Right lobe of liver (tissue), 4 donors: ENCODE measurements at regions not wholly inside any gene's neighbourhood (a gene's known extent, or its start where the extent isn't known, plus 50 kb on each side); places are given as distances from the start of the nearest gene placed in this dataset.

Source experiments
- POLR2A ChIP-seq: fragments of 450-650 bp; IDR thresholded peaks from one replicate; pipeline ENCODE4 v1.6.1; 2017; ENCODE audit warnings: antibody characterized with exemption, mild to moderate bottlenecking
- TF ChIP-seq, protein P1 (sequence below), 4 donors: fragments of 200-600 bp in 3 of 4; fragments of 450-650 bp in 1 of 4; IDR thresholded peaks; one replicate each; pipeline versions ENCODE4 v1.5.1 to v1.8.0; 2016 to 2022; ENCODE audit warnings: antibody characterized with exemption in 4 of 4, mild to moderate bottlenecking in 2 of 4
- donor health status: DM: no; HTN: no; CAD: no.
- donor health status: DM: no; HTN: no; CAD: no.
- donor health status: DM: no; HTN: yes; CAD: no.

DNA sequence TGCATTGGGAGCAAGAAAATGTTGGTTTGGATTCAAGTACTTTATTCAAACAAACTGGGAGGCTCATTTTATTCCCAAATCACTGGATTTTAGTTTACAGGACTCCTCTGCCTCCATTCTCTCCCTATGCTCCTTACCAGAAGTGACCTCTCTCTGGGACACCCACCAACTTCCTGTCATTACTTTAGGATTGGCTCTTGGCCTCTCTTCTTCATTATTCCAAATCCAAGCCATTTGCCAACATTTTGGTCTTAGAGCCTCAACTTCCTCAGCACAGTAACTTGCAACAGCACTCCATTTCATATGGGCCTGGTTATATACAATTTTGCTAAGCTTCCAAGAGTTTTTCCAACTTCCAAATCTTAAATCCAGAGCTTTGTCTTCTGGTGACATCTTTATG, 432.1 kb downstream of the NR2F2 start:
- TF ChIP-seq, protein P1, sequence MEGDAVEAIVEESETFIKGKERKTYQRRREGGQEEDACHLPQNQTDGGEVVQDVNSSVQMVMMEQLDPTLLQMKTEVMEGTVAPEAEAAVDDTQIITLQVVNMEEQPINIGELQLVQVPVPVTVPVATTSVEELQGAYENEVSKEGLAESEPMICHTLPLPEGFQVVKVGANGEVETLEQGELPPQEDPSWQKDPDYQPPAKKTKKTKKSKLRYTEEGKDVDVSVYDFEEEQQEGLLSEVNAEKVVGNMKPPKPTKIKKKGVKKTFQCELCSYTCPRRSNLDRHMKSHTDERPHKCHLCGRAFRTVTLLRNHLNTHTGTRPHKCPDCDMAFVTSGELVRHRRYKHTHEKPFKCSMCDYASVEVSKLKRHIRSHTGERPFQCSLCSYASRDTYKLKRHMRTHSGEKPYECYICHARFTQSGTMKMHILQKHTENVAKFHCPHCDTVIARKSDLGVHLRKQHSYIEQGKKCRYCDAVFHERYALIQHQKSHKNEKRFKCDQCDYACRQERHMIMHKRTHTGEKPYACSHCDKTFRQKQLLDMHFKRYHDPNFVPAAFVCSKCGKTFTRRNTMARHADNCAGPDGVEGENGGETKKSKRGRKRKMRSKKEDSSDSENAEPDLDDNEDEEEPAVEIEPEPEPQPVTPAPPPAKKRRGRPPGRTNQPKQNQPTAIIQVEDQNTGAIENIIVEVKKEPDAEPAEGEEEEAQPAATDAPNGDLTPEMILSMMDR (IDR thresholded peaks at IDR 0.05), result no peak
- no peak for TF ChIP-seq POLR2A
